Neural progenitor cell (in vitro differentiated cells): ENCODE measurements at regions not wholly inside any gene's neighbourhood (a gene's known extent, or its start where the extent isn't known, plus 50 kb on each side); places are given as distances from the start of the nearest gene placed in this dataset.

Experiments
- DNase-seq: peaks from one replicate; pipeline ENCODE4 v3.0.0-alpha.2; 2016; ENCODE audit warnings: low spot score
- H2AFZ ChIP-seq: fragments of 200-600 bp; sonication (generic); replicated peaks from 2 replicates; pipeline ENCODE4 v1.6.1; 2016; ENCODE audit warnings: antibody characterized with exemption
- H3F3A ChIP-seq: fragments of 200-600 bp; sonication (generic); 2 replicates; pipeline ENCODE4 v1.6.1; 2016; ENCODE audit warnings: antibody characterized with exemption, low read depth
- H3K27ac ChIP-seq: fragments of 200-600 bp; sonication (generic); 2 replicates; pipeline ENCODE4 v1.5.1; 2016; ENCODE audit warnings: mild to moderate bottlenecking
- H3K27me3 ChIP-seq: fragments of 200-600 bp; sonication (generic); 2 replicates; pipeline ENCODE4 v1.6.1; 2016; ENCODE audit warnings: mild to moderate bottlenecking, moderate library complexity
- H3K36me3 ChIP-seq: fragments of 200-600 bp; sonication (generic); 2 replicates; pipeline ENCODE4 v1.5.1; 2016
- H3K4me1 ChIP-seq: fragments of 200-600 bp; sonication (generic); 2 replicates; pipeline ENCODE4 v1.6.1; 2016; ENCODE audit warnings: mixed run types
- H3K4me2 ChIP-seq: fragments of 200-600 bp; sonication (generic); 2 replicates; pipeline ENCODE4 v1.6.1; 2016
- H3K4me3 ChIP-seq: fragments of 200-600 bp; sonication (generic); 2 replicates; pipeline ENCODE4 v1.5.1; 2016
- H3K79me2 ChIP-seq: fragments of 200-600 bp; sonication (generic); 2 replicates; pipeline ENCODE4 v1.6.1; 2016; ENCODE audit warnings: low read depth
- H3K9ac ChIP-seq: fragments of 200-600 bp; sonication (generic); 2 replicates; pipeline ENCODE4 v1.6.1; 2016
- H3K9me3 ChIP-seq: fragments of 200-600 bp; sonication (generic); 2 replicates; pipeline ENCODE4 v1.5.1; 2016; ENCODE audit warnings: low read depth
- H4K20me1 ChIP-seq: fragments of 200-600 bp; sonication (generic); 2 replicates; pipeline ENCODE4 v1.6.1; 2016; ENCODE audit warnings: low read depth
- H3K27ac Mint-ChIP-seq: 3 replicates; pipeline ENCODE4 v1.8.0; 2021; ENCODE audit warnings: mixed read lengths
- H3K27me3 Mint-ChIP-seq: 2 replicates; pipeline ENCODE4 v1.8.0; 2022; ENCODE audit warnings: low read depth, mild to moderate bottlenecking, inconsistent platforms, moderate library complexity, mixed read lengths; ENCODE audit not compliant: insufficient read depth
- H3K36me3 Mint-ChIP-seq: 3 replicates; pipeline ENCODE4 v1.8.0; 2021; ENCODE audit warnings: mixed read lengths
- H3K4me1 Mint-ChIP-seq: 3 replicates; pipeline ENCODE4 v1.8.0; 2021; ENCODE audit warnings: mixed read lengths
- H3K4me3 Mint-ChIP-seq: 3 replicates; pipeline ENCODE4 v1.8.0; 2021; ENCODE audit warnings: mild to moderate bottlenecking, moderate library complexity, mixed read lengths
- H3K9me3 Mint-ChIP-seq: 3 replicates; pipeline ENCODE4 v1.8.0; 2020; ENCODE audit warnings: mixed read lengths
- EZH2 ChIP-seq: fragments of 200-600 bp; sonication (generic); IDR thresholded peaks from 2 replicates; pipeline ENCODE4 v1.6.1; 2017; ENCODE audit warnings: antibody characterized with exemption, mild to moderate bottlenecking, moderate library complexity
- EZH2phosphoT487 ChIP-seq: fragments of 200-600 bp; sonication (generic); IDR thresholded peaks from 2 replicates; pipeline ENCODE4 v1.6.1; 2017; ENCODE audit warnings: antibody characterized with exemption
- TF ChIP-seq, protein P1 (sequence below): fragments of 200-600 bp; sonication (generic); IDR thresholded peaks from 2 replicates; pipeline ENCODE4 v1.5.1; 2017; ENCODE audit warnings: antibody characterized with exemption, mild to moderate bottlenecking

DNA sequence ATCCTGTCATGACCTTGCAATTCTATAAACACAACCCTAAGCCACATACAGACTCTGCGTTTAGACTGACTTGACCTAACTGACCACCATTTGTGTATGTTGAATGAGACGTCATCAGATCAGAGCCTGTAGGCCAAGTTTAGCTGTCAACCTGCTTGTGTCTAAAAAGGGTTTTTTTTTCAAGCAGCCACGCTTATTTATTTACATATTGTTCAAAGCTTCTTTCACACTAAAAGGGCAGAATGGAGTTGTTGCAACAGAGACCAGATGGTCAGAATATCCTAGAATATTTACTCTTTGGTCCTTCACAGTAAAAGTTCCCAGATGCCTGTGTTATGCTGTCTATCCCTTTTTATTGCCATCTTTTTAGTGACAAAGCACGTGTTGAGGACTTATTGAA, 307.7 kb upstream of the SLC10A2 start:
- no peaks in the 10 kb centered on the region for H3K27me3 ChIP-seq
- H3K27ac ChIP-seq: no peak overlapping the region
- peaks cover 2% of the 10 kb centered on the region for H3K9me3 Mint-ChIP-seq
- H3K36me3 Mint-ChIP-seq: no peaks in the 10 kb centered on the region
- H3K9me3 ChIP-seq: no peaks in the 10 kb centered on the region
- no peaks in the 10 kb centered on the region for H3F3A ChIP-seq
- H3K4me2 ChIP-seq: no peak overlapping the region
- H3K4me3 Mint-ChIP-seq: no peak overlapping the region
- DNase-seq: no peak
- no peaks in the 10 kb centered on the region for H3K4me1 Mint-ChIP-seq
- no peaks in the 10 kb centered on the region for H3K36me3 ChIP-seq
- H2AFZ ChIP-seq: no peak overlapping the region
- H3K9ac ChIP-seq: no peak overlapping the region
- H4K20me1 ChIP-seq: no peaks in the 10 kb centered on the region
- no peaks in the 10 kb centered on the region for H3K4me1 ChIP-seq
- H3K27ac Mint-ChIP-seq: no peak overlapping the region
- TF ChIP-seq EZH2 (no peak), EZH2phosphoT487 (no peak)
- TF ChIP-seq, protein P1, sequence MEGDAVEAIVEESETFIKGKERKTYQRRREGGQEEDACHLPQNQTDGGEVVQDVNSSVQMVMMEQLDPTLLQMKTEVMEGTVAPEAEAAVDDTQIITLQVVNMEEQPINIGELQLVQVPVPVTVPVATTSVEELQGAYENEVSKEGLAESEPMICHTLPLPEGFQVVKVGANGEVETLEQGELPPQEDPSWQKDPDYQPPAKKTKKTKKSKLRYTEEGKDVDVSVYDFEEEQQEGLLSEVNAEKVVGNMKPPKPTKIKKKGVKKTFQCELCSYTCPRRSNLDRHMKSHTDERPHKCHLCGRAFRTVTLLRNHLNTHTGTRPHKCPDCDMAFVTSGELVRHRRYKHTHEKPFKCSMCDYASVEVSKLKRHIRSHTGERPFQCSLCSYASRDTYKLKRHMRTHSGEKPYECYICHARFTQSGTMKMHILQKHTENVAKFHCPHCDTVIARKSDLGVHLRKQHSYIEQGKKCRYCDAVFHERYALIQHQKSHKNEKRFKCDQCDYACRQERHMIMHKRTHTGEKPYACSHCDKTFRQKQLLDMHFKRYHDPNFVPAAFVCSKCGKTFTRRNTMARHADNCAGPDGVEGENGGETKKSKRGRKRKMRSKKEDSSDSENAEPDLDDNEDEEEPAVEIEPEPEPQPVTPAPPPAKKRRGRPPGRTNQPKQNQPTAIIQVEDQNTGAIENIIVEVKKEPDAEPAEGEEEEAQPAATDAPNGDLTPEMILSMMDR: no peak
- H3K4me3 ChIP-seq: no peak overlapping the region
- H3K27me3 Mint-ChIP-seq: peaks cover 5% of the 10 kb centered on the region
- H3K79me2 ChIP-seq: no peaks in the 10 kb centered on the region

DNA sequence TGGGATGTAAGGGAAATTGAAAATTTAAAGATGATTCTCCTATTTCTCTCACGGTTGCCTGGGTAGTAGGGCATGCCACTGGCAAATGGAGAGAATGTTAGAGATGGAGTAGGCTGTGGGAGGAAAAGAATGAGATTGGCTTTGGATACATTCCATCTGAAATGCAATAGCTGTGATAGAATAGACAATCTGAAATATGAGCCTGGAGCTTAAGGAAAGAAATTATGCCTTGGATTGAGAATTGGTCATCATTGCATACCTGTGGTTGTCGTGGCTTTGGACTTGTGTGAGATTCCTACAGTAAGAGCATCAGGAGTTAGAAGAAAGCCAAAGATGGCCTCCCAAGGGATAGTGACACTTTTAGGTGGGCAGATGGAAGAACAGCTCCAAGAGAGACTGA, 305.1 kb upstream of the SLC10A2 start:
- no peak overlapping the region for H3K4me3 Mint-ChIP-seq
- Histone ChIP-seq H3K4me1 (no peaks in the 10 kb centered on the region), H3K27ac (no peak overlapping the region), H3K9ac (no peak overlapping the region), H3F3A (no peaks in the 10 kb centered on the region), H4K20me1 (no peaks in the 10 kb centered on the region), H2AFZ (no peak overlapping the region), H3K4me3 (no peak overlapping the region), H3K4me2 (no peak overlapping the region), H3K79me2 (no peaks in the 10 kb centered on the region), H3K9me3 (no peaks in the 10 kb centered on the region), H3K36me3 (no peaks in the 10 kb centered on the region), H3K27me3 (no peaks in the 10 kb centered on the region)
- no peak for DNase-seq
- TF ChIP-seq EZH2: no peak
- TF ChIP-seq, protein P1: no peak
- no peaks in the 10 kb centered on the region for H3K4me1 Mint-ChIP-seq
- no peaks in the 10 kb centered on the region for H3K36me3 Mint-ChIP-seq
- peaks cover 2% of the 10 kb centered on the region for H3K27me3 Mint-ChIP-seq
- no peak overlapping the region for H3K27ac Mint-ChIP-seq
- H3K9me3 Mint-ChIP-seq: peaks cover 2% of the 10 kb centered on the region

DNA sequence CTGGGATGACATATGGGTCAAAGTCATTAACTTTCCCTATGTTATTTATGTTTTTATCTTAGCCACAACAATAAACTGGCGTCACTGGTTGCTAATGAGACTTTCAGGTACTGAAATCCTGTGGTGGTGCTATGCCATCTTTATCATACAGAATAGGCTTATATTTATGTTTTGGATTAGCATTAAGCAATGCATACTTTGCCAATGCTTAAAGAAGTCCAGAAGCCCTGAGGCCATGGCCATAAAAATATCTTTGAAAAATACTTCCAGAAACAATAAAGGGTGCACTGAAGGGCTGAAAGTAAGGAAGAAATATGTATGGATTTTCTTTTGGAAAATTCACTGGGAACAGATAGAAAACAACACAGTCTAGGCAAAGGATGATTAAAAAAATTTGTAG, 304.6 kb upstream of the SLC10A2 start:
- Histone ChIP-seq H3F3A (no peaks in the 10 kb centered on the region), H3K9ac (no peak overlapping the region), H3K36me3 (no peaks in the 10 kb centered on the region), H2AFZ (no peak overlapping the region), H3K27ac (no peak overlapping the region), H4K20me1 (no peaks in the 10 kb centered on the region), H3K4me2 (no peak overlapping the region), H3K9me3 (no peaks in the 10 kb centered on the region), H3K4me1 (no peaks in the 10 kb centered on the region), H3K27me3 (no peaks in the 10 kb centered on the region), H3K4me3 (no peak overlapping the region), H3K79me2 (no peaks in the 10 kb centered on the region)
- TF ChIP-seq, protein P1: no peak
- TF ChIP-seq EZH2 (no peak), EZH2phosphoT487 (no peak)
- Mint-ChIP-seq H3K9me3 (peaks cover 2% of the 10 kb centered on the region), H3K4me1 (no peaks in the 10 kb centered on the region), H3K4me3 (no peak overlapping the region), H3K36me3 (no peaks in the 10 kb centered on the region), H3K27ac (no peak overlapping the region), H3K27me3 (peaks cover 2% of the 10 kb centered on the region)
- DNase-seq: no peak
